ENCODE measurements at regions not wholly inside any gene's neighbourhood (a gene's known extent, or its start where the extent isn't known, plus 50 kb on each side); places are given as distances from the start of the nearest gene placed in this dataset.

GRCh38 chr20:23299673-23300050 is 50.9 kb upstream of the NXT1 start:
- TF ChIP-seq CTCF (conservative IDR thresholded peaks at IDR 0.05): no peak
- no peak for TF ChIP-seq ZFX (IDR thresholded peaks at IDR 0.05)
- H3K27ac ChIP-seq: no peak overlapping the region

GRCh38 chr20:23298926-23299672 is 51.5 kb upstream of the NXT1 start:
- no peak overlapping the region for H3K27ac ChIP-seq
- no peak for TF ChIP-seq CTCF (conservative IDR thresholded peaks at IDR 0.05)
- no peak for TF ChIP-seq ZFX (IDR thresholded peaks at IDR 0.05)

GRCh38 chr20:23298155-23298554 is 52.4 kb upstream of the NXT1 start:
- TF ChIP-seq CTCF (conservative IDR thresholded peaks at IDR 0.05): no peak
- no peak for TF ChIP-seq ZFX (IDR thresholded peaks at IDR 0.05)
- H3K27ac ChIP-seq: no peak overlapping the region

- H3K27ac ChIP-seq: no peak overlapping the region
- TF ChIP-seq ZFX (IDR thresholded peaks at IDR 0.05): no peak
- no peak for TF ChIP-seq CTCF (conservative IDR thresholded peaks at IDR 0.05)
Observed at GRCh38 chr20:23296841-23297701, 53.5 kb upstream of the NXT1 start.

GRCh38 chr20:23295934-23296333 is 54.7 kb upstream of the NXT1 start:
- H3K27ac ChIP-seq: no peak overlapping the region

GRCh38 chr20:23294671-23295070 is 55.9 kb upstream of the NXT1 start:
- no peak overlapping the region for H3K27ac ChIP-seq

More at GRCh38 chr20:23295934-23296333, 54.7 kb upstream of the NXT1 start:
- no peak for TF ChIP-seq CTCF (conservative IDR thresholded peaks at IDR 0.05)
- no peak for TF ChIP-seq ZFX (IDR thresholded peaks at IDR 0.05)

More at GRCh38 chr20:23294671-23295070, 55.9 kb upstream of the NXT1 start:
- TF ChIP-seq CTCF (conservative IDR thresholded peaks at IDR 0.05) (no peak), ZFX (IDR thresholded peaks at IDR 0.05) (no peak)
